Left forelimb (tissue), 1 donor: ENCODE measurements at regions not wholly inside any gene's neighbourhood (a gene's known extent, or its start where the extent isn't known, plus 50 kb on each side); places are given as distances from the start of the nearest gene placed in this dataset.

Experiments
- DNase-seq: peaks from one replicate; pipeline ENCODE4 v3.0.0-alpha.2; 2018; ENCODE audit warnings: low spot score

- no peak for DNase-seq
Measured at GRCh38 chr14:95382747-95383146, 63.0 kb upstream of the CLMN start.

- DNase-seq, result no peak
Measured at GRCh38 chr14:95381726-95382125, 62.0 kb upstream of the CLMN start.

- no peak for DNase-seq
Measured at GRCh38 chr14:95380350-95381042, 60.8 kb upstream of the CLMN start.

GRCh38 chr14:95379634-95380033 is 59.9 kb upstream of the CLMN start:
- DNase-seq, result no peak

- no peak for DNase-seq
Measured at GRCh38 chr14:95375539-95376109, 55.9 kb upstream of the CLMN start.

GRCh38 chr14:95374239-95374997 is 54.7 kb upstream of the CLMN start:
- no peak for DNase-seq

- DNase-seq, result no peak
Measured at GRCh38 chr14:95370076-95370475, 50.4 kb upstream of the CLMN start.
